IMR-90 (cell line): ENCODE measurements at regions not wholly inside any gene's neighbourhood (a gene's known extent, or its start where the extent isn't known, plus 50 kb on each side); places are given as distances from the start of the nearest gene placed in this dataset.

ENCODE experiments used
- ATAC-seq: fragments of 200-7000 bp; cut with Tn5 transposase; 2 replicates; pipeline ENCODE4 v1.9.1; 2020; ENCODE audit warnings: low read depth, mild to moderate bottlenecking, moderate library complexity
- BruUV-seq: library from RNA; stranded (reverse); fragments of 400-500 nt; replicated peaks from 2 replicates; lab custom pipeline; 2021; lab: Mats Ljungman, UMichigan
- CTCF ChIA-PET: fragments of 300-600 bp; formaldehyde crosslinking; extraction: SDS; loops from one replicate; lab custom pipeline; 2021; ENCODE audit warnings: antibody characterized with exemption; lab: Yijun Ruan, JAX
- POLR2A ChIA-PET: fragments of 300-600 bp; sonication (Branson Sonifier 250); formaldehyde crosslinking; loops from one replicate; lab custom pipeline; 2022; ENCODE audit warnings: antibody characterized with exemption; ENCODE audit not compliant: unreplicated experiment; lab: Charles Lee
- DNase-seq: peaks from one replicate; pipeline ENCODE4 v3.0.0; 2013
- H2AFZ ChIP-seq: replicated peaks from 2 replicates; pipeline ENCODE3; 2013; ENCODE audit warnings: low read length, mild to moderate bottlenecking; ENCODE audit not compliant: poor library complexity
- H2AK5ac ChIP-seq: 2 replicates; pipeline ENCODE4 v1.6.1; 2013; ENCODE audit warnings: low read depth, low read length, inconsistent platforms
- H2AK9ac ChIP-seq: replicated peaks from 2 replicates; pipeline ENCODE3; 2013; ENCODE audit warnings: mild to moderate bottlenecking, low read depth, low read length, moderate library complexity; ENCODE audit not compliant: poor library complexity
- H2BK120ac ChIP-seq: 2 replicates; pipeline ENCODE4 v1.6.1; 2013; ENCODE audit warnings: low read depth, low read length, inconsistent platforms
- H2BK15ac ChIP-seq: 3 replicates; pipeline ENCODE4 v1.6.1; 2013; ENCODE audit warnings: low read depth, low read length, inconsistent platforms
- H2BK20ac ChIP-seq: 2 replicates; pipeline ENCODE4 v1.6.1; 2013; ENCODE audit warnings: low read depth, mild to moderate bottlenecking, inconsistent platforms, low read length, moderate library complexity
- H2BK5ac ChIP-seq: 2 replicates; pipeline ENCODE4 v1.6.1; 2013; ENCODE audit warnings: mild to moderate bottlenecking, low read depth, low read length, inconsistent platforms; ENCODE audit not compliant: poor library complexity, severe bottlenecking
- H3K14ac ChIP-seq: replicated peaks from 2 replicates; pipeline ENCODE4 v1.6.1; 2013; ENCODE audit warnings: low read depth, low read length, inconsistent platforms
- H3K18ac ChIP-seq: 2 replicates; pipeline ENCODE4 v1.6.1; 2013; ENCODE audit warnings: low read depth, low read length, control low read depth
- H3K23ac ChIP-seq: 2 replicates; pipeline ENCODE4 v1.6.1; 2013; ENCODE audit warnings: low read depth, low read length, inconsistent platforms
- H3K27ac ChIP-seq: 2 replicates; pipeline ENCODE4 v1.5.1; 2013; ENCODE audit warnings: mild to moderate bottlenecking, control low read depth, low read length; ENCODE audit not compliant: insufficient read depth
- H3K27me3 ChIP-seq: 2 replicates; pipeline ENCODE4 v1.6.1; 2013; ENCODE audit warnings: low read length; ENCODE audit not compliant: control insufficient read depth, insufficient read depth
- H3K36me3 ChIP-seq: 2 replicates; pipeline ENCODE4 v1.6.1; 2013; ENCODE audit warnings: low read length, mixed read lengths; ENCODE audit not compliant: control insufficient read depth, insufficient read depth
- H3K4ac ChIP-seq: 2 replicates; pipeline ENCODE4 v1.6.1; 2013; ENCODE audit warnings: low read depth, low read length, inconsistent platforms
- H3K4me1 ChIP-seq: 2 replicates; pipeline ENCODE4 v1.6.1; 2013; ENCODE audit warnings: low read length, mixed read lengths; ENCODE audit not compliant: control insufficient read depth, insufficient read depth
- H3K4me2 ChIP-seq: 2 replicates; pipeline ENCODE4 v1.6.1; 2013; ENCODE audit warnings: low read depth, mild to moderate bottlenecking, control low read depth, low read length, moderate library complexity
- H3K4me3 ChIP-seq: 2 replicates; pipeline ENCODE4 v1.5.1; 2013; ENCODE audit warnings: low read depth, mild to moderate bottlenecking, control low read depth, low read length, moderate library complexity; ENCODE audit not compliant: insufficient read depth
- H3K56ac ChIP-seq: 2 replicates; pipeline ENCODE4 v1.6.1; 2013; ENCODE audit warnings: low read length, inconsistent platforms; ENCODE audit not compliant: insufficient read depth; ENCODE audit errors: extremely low read depth
- H3K79me1 ChIP-seq, 2 experiments: 2 replicates each; pipeline ENCODE4 v1.6.1; 2013; ENCODE audit warnings: low read length in 2 of 2, inconsistent platforms in 1 of 2, low read depth in 1 of 2
- H3K9ac ChIP-seq: 2 replicates; pipeline ENCODE4 v1.6.1; 2013; ENCODE audit warnings: low read depth, low read length, control low read depth
- H3K9me1 ChIP-seq: 2 replicates; pipeline ENCODE4 v1.6.1; 2013; ENCODE audit warnings: low read length, inconsistent platforms; ENCODE audit not compliant: insufficient read depth
- H3K9me3 ChIP-seq: 2 replicates; pipeline ENCODE4 v1.6.1; 2013; ENCODE audit warnings: low read length; ENCODE audit not compliant: control insufficient read depth, insufficient read depth
- H4K20me1 ChIP-seq: 2 replicates; pipeline ENCODE4 v1.6.1; 2013; ENCODE audit warnings: low read length, inconsistent platforms; ENCODE audit not compliant: insufficient read depth
- H4K5ac ChIP-seq: 2 replicates; pipeline ENCODE4 v1.6.1; 2013; ENCODE audit warnings: mild to moderate bottlenecking, low read depth, low read length, control low read depth
- H4K8ac ChIP-seq, 2 experiments: 2 replicates each; pipeline ENCODE4 v1.6.1; 2013; ENCODE audit warnings: low read depth in 2 of 2, low read length in 2 of 2, control low read depth in 1 of 2, inconsistent platforms in 1 of 2
- H4K91ac ChIP-seq: 2 replicates; pipeline ENCODE4 v1.6.1; 2013; ENCODE audit warnings: low read depth, low read length, inconsistent platforms; ENCODE audit not compliant: insufficient read depth
- BHLHE40 ChIP-seq: fragments of 150-350 bp; IDR thresholded peaks from 2 replicates; pipeline ENCODE4 v1.6.1; 2016; ENCODE audit warnings: mild to moderate bottlenecking, low read depth, low read length
- CEBPB ChIP-seq: IDR thresholded peaks from 2 replicates; pipeline ENCODE4 v1.6.1; 2012; ENCODE audit warnings: low read depth, low read length, improper control_type of control experiment
- CHD1 ChIP-seq: IDR thresholded peaks from 2 replicates; pipeline ENCODE4 v1.6.1; 2012; ENCODE audit warnings: low read depth, low read length, improper control_type of control experiment
- FOS ChIP-seq: fragments of 150-350 bp; IDR thresholded peaks from 2 replicates; pipeline ENCODE4 v1.6.1; 2016; ENCODE audit warnings: low read depth, low read length
- MAFK ChIP-seq: IDR thresholded peaks from 2 replicates; pipeline ENCODE4 v1.6.1; 2012; ENCODE audit warnings: low read depth, low read length, improper control_type of control experiment
- MAZ ChIP-seq: IDR thresholded peaks from 2 replicates; pipeline ENCODE4 v1.6.1; 2012; ENCODE audit warnings: low read depth, mild to moderate bottlenecking, low read length, improper control_type of control experiment, moderate library complexity, borderline replicate concordance
- MXI1 ChIP-seq: IDR thresholded peaks from 2 replicates; pipeline ENCODE4 v1.6.1; 2012; ENCODE audit warnings: low read depth, mild to moderate bottlenecking, low read length, moderate library complexity, borderline replicate concordance
- NFE2L2 ChIP-seq: fragments of 150-350 bp; IDR thresholded peaks from 2 replicates; pipeline ENCODE4 v1.6.1; 2016; ENCODE audit warnings: low read depth, mild to moderate bottlenecking, low read length
- POLR2A ChIP-seq: IDR thresholded peaks from 2 replicates; pipeline ENCODE4 v1.6.1; 2012; ENCODE audit warnings: mild to moderate bottlenecking, low read depth, low read length
- RAD21 ChIP-seq: IDR thresholded peaks from 2 replicates; pipeline ENCODE4 v1.6.1; 2012; ENCODE audit warnings: low read length, improper control_type of control experiment
- RCOR1 ChIP-seq: IDR thresholded peaks from 2 replicates; pipeline ENCODE4 v1.6.1; 2012; ENCODE audit warnings: mild to moderate bottlenecking, low read length, improper control_type of control experiment; ENCODE audit not compliant: insufficient replicate concordance
- RFX5 ChIP-seq: IDR thresholded peaks from 2 replicates; pipeline ENCODE4 v1.8.0; 2012; ENCODE audit warnings: low read depth, mild to moderate bottlenecking, low read length, moderate library complexity
- SMC3 ChIP-seq: fragments of 150-350 bp; IDR thresholded peaks from 2 replicates; pipeline ENCODE4 v1.6.1; 2016; ENCODE audit warnings: low read depth, mild to moderate bottlenecking, antibody characterized with exemption, low read length, moderate library complexity
- WGBS, 2 experiments: methylation state at CpG; one replicate each; pipeline versions ENCODE4 v1.1.5 to v1.1.7; 2013; ENCODE audit warnings: missing lambda C conversion rate in 2 of 2; ENCODE audit not compliant: insufficient read length in 1 of 2; ENCODE audit errors: extremely low coverage in 2 of 2; 5-methylcytosine and 5-hydroxymethylcytosine counted together
- dilution Hi-C: fragments of 300-500 bp; cut with HindIII; formaldehyde crosslinking; loops from one replicate; pipeline ENCODE4 v1.14.3; 2018; ENCODE audit warnings: low sequenced_read_pairs; ENCODE audit not compliant: unreplicated experiment
- in situ Hi-C: fragments of 300-500 bp; cut with MboI; formaldehyde crosslinking; loops from 3 replicates; pipeline ENCODE4 v1.14.3; 2019; ENCODE audit warnings: low sequenced_read_pairs, inconsistent platforms, mixed read lengths
- intact Hi-C: fragments of 100-400 bp; cut with micrococcal nuclease; formaldehyde crosslinking; loops from 2 replicates; pipeline ENCODE4 v1.10.0; 2022
- TF ChIP-seq, protein P1 (sequence below): conservative IDR thresholded peaks from 2 replicates; pipeline ENCODE4 v1.5.1; 2012; ENCODE audit warnings: mild to moderate bottlenecking, low read depth, low read length, improper control_type of control experiment
- TF ChIP-seq, protein P2 (sequence below): fragments of 150-350 bp; IDR thresholded peaks from 2 replicates; pipeline ENCODE4 v1.6.1; 2016; ENCODE audit warnings: low read depth, mild to moderate bottlenecking, low read length, moderate library complexity, borderline replicate concordance
- TF ChIP-seq, protein P3 (sequence below): fragments of 150-350 bp; IDR thresholded peaks from 2 replicates; pipeline ENCODE4 v1.6.1; 2017; ENCODE audit warnings: mild to moderate bottlenecking, antibody characterized with exemption, low read length, low read depth

DNA sequence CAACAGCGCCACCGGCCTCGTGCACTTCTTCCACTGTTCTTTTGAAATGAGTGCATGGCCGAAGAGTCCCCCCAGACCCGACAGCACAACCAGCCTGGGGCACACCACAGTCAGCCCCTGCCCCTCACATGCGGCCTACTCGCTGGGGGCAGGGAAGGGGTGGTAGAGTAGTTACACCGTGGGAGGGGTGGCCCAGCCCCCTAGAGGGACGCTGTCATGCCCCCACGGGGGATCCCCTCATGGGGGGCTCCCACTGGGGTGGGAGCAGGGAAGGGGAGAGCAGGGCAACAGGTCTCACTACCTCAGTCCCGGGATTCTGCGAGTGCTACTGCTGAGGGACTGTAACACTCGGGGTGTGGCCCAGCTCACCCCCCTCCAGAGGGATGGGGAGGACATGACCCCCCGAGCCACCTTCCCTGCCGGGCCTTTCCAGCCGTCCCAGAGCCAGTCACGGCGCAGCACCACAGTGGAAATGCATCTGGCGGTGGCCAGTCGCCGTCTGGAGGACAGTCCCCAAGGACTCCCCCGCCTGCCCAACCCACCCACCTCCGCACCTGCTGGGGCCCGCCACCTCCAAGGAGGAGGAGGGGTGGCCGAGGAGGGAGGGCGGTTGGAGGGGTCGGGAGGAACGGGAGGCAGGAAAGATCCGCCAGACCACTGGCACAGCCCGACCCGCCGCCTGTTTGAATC lies 84.6 kb upstream of the ZNF254 start:
- H3K56ac ChIP-seq = no peak overlapping the region
- H3K9ac ChIP-seq = no peak overlapping the region
- no peaks in the 10 kb centered on the region for H4K20me1 ChIP-seq
- H3K18ac ChIP-seq = no peak overlapping the region
- no peak overlapping the region for H2BK20ac ChIP-seq
- no peak overlapping the region for H4K5ac ChIP-seq
- H3K27ac ChIP-seq = no peak overlapping the region
- H3K9me1 ChIP-seq = no peaks in the 10 kb centered on the region
- no peak overlapping the region for H2BK15ac ChIP-seq
- H3K4me3 ChIP-seq = no peak overlapping the region
- H2BK120ac ChIP-seq = no peak overlapping the region
- no peak overlapping the region for H2AK5ac ChIP-seq
- H3K79me1 ChIP-seq = no peaks in the 10 kb centered on the region
- no peak overlapping the region for H3K4ac ChIP-seq
- H2BK5ac ChIP-seq = no peak overlapping the region
- POLR2A ChIA-PET = no interaction called here
- H2AFZ ChIP-seq = no peak overlapping the region
- intact Hi-C loops = no loop called here
- no TSS peak for BruUV-seq
- no peaks in the 10 kb centered on the region for H3K27me3 ChIP-seq
- no CpG with 5 or more reads among the region's 32 CpGs for WGBS, 2 experiments
- in situ Hi-C loops = no loop called here
- CTCF ChIA-PET = interaction anchor here (1.0 kb wide), 1 partner anchor 9 kb away, joined by 3 read pairs; no protein-coding TSS in a partner anchor
- ATAC-seq (no peak), DNase-seq (no peak)
- H3K36me3 ChIP-seq = no peaks in the 10 kb centered on the region
- peaks cover 45% of the 10 kb centered on the region for H3K9me3 ChIP-seq
- TF ChIP-seq FOS = no peak
- no peak for TF ChIP-seq MAZ
- TF ChIP-seq NFE2L2 = no peak
- no peak for TF ChIP-seq RFX5
- no peak for TF ChIP-seq SMC3
- TF ChIP-seq CEBPB = no peak
- TF ChIP-seq CHD1 = no peak
- TF ChIP-seq RAD21 = no peak
- no peak for TF ChIP-seq MXI1
- TF ChIP-seq MAFK = no peak
- TF ChIP-seq, protein P1, sequence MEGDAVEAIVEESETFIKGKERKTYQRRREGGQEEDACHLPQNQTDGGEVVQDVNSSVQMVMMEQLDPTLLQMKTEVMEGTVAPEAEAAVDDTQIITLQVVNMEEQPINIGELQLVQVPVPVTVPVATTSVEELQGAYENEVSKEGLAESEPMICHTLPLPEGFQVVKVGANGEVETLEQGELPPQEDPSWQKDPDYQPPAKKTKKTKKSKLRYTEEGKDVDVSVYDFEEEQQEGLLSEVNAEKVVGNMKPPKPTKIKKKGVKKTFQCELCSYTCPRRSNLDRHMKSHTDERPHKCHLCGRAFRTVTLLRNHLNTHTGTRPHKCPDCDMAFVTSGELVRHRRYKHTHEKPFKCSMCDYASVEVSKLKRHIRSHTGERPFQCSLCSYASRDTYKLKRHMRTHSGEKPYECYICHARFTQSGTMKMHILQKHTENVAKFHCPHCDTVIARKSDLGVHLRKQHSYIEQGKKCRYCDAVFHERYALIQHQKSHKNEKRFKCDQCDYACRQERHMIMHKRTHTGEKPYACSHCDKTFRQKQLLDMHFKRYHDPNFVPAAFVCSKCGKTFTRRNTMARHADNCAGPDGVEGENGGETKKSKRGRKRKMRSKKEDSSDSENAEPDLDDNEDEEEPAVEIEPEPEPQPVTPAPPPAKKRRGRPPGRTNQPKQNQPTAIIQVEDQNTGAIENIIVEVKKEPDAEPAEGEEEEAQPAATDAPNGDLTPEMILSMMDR = no peak
- TF ChIP-seq BHLHE40 = no peak
- no peak for TF ChIP-seq RCOR1
- TF ChIP-seq, protein P2, sequence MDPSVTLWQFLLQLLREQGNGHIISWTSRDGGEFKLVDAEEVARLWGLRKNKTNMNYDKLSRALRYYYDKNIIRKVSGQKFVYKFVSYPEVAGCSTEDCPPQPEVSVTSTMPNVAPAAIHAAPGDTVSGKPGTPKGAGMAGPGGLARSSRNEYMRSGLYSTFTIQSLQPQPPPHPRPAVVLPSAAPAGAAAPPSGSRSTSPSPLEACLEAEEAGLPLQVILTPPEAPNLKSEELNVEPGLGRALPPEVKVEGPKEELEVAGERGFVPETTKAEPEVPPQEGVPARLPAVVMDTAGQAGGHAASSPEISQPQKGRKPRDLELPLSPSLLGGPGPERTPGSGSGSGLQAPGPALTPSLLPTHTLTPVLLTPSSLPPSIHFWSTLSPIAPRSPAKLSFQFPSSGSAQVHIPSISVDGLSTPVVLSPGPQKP = no peak
- TF ChIP-seq POLR2A = no peak
- TF ChIP-seq, protein P3, sequence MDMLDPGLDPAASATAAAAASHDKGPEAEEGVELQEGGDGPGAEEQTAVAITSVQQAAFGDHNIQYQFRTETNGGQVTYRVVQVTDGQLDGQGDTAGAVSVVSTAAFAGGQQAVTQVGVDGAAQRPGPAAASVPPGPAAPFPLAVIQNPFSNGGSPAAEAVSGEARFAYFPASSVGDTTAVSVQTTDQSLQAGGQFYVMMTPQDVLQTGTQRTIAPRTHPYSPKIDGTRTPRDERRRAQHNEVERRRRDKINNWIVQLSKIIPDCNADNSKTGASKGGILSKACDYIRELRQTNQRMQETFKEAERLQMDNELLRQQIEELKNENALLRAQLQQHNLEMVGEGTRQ = no peak
- H4K91ac ChIP-seq = no peak overlapping the region
- dilution Hi-C loops = no loop called here
- H3K4me1 ChIP-seq = no peaks in the 10 kb centered on the region
- no peak overlapping the region for H3K23ac ChIP-seq
- H3K4me2 ChIP-seq = no peak overlapping the region
- no peak overlapping the region for H4K8ac ChIP-seq
- no peak overlapping the region for H2AK9ac ChIP-seq
- H3K14ac ChIP-seq = no peak overlapping the region
